Activated CD8-positive, alpha-beta memory T cell treated with anti-CD3 and anti-CD28 coated beads, Interleukin-2, amount 50 U/mL, for 24 hours (primary cell): ENCODE measurements at regions not wholly inside any gene's neighbourhood (a gene's known extent, or its start where the extent isn't known, plus 50 kb on each side); places are given as distances from the start of the nearest gene placed in this dataset.

ENCODE experiments used
- DNase-seq: peaks from one replicate; pipeline ENCODE4 v3.0.0-alpha.2; 2020; ENCODE audit errors: extremely low read depth

- DNase-seq: no peak
These were observed 145.2 kb upstream of the KLF14 start for GRCh38 chr7:130879191-130879590.

GRCh38 chr7:130880668-130881067 lies 146.7 kb upstream of the KLF14 start:
- DNase-seq: no peak

GRCh38 chr7:130881091-130881798 lies 147.2 kb upstream of the KLF14 start:
- no peak for DNase-seq

GRCh38 chr7:130881799-130882141 lies 147.8 kb upstream of the KLF14 start:
- DNase-seq: no peak

- DNase-seq: no peak
These were observed 148.4 kb upstream of the KLF14 start for GRCh38 chr7:130882396-130882795.

- DNase-seq: no peak
These were observed 149.9 kb upstream of the KLF14 start for GRCh38 chr7:130883928-130884327.

- no peak for DNase-seq
These were observed 150.7 kb upstream of the KLF14 start for GRCh38 chr7:130884437-130885417.

GRCh38 chr7:130886438-130887135 lies 152.6 kb upstream of the KLF14 start:
- no peak for DNase-seq

GRCh38 chr7:130887182-130887956 lies 153.4 kb upstream of the KLF14 start:
- no peak for DNase-seq

- no peak for DNase-seq
These were observed 154.0 kb upstream of the KLF14 start for GRCh38 chr7:130887957-130888371.

- DNase-seq: no peak
These were observed 154.5 kb upstream of the KLF14 start for GRCh38 chr7:130888468-130888867.

GRCh38 chr7:130890176-130891020 lies 156.4 kb upstream of the KLF14 start:
- no peak for DNase-seq

- DNase-seq: no peak
These were observed 157.5 kb upstream of the KLF14 start for GRCh38 chr7:130891254-130892094.

GRCh38 chr7:130893441-130893894 lies 159.5 kb upstream of the KLF14 start:
- DNase-seq: no peak

- no peak for DNase-seq
These were observed 160.3 kb upstream of the KLF14 start for GRCh38 chr7:130894146-130894908.

- DNase-seq: no peak
These were observed 161.1 kb upstream of the KLF14 start for GRCh38 chr7:130894909-130895750.

GRCh38 chr7:130896051-130896881 lies 162.3 kb upstream of the KLF14 start:
- no peak for DNase-seq
